ENCODE measurements at regions not wholly inside any gene's neighbourhood (a gene's known extent, or its start where the extent isn't known, plus 50 kb on each side); places are given as distances from the start of the nearest gene placed in this dataset.

DNA sequence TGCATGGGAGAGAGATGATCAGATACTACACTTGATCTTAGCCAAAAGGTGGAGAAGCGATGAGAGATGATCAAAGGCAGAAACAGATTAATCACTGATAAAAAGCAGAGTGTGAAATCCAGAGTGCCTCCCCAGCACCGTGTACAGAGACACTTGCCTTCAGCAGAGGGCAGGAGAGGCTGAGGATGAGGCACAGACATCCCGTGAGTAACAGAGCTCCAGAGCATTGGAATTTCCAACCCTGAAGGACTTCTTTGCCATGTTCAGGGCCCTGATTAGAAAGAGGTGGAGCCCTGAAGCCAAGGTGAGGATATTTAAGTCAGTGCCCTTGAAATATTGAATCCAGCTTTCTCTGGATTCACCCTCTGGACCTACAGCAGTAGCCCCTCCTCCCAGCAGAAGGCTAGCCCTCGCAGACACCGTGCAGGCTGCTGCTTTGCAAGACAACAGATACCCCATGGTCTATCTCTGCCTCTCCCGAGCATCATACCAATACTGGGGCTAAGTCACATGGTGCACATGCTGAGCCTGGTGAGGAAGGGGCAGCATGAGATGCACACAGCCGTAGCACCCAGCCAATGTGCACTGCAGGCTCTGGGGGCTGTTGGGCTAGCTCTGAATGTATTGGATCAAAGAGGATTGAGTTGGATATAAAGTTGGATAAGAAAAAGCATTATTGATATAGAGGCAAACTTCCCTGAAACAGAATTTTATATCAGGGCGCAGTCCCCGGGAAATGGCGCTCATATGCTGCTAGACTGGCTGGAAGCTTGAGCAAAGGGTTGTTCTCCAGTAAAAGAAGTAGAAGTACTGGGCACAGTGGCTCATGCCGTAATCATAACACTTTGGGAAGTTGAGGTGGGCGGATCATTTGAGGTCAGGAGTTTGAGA is 200.3 kb upstream of the B3GAT1 start:
- Histone ChIP-seq H3K4me1 (ENCODE audit: control insufficient read depth in 2 of 3, insufficient read depth in 2 of 3, low read depth in 1 of 3, low read length in 3 of 3) (no peaks in the 10 kb centered on the region), H3K9ac (ENCODE audit: low read length in 3 of 3) (no peak overlapping the region), H3K27me3 (ENCODE audit: control insufficient read depth, insufficient read depth, low read length) (no peaks in the 10 kb centered on the region), H3K4me3 (ENCODE audit: low read length in 3 of 3) (no peak overlapping the region), H3K9me3 (ENCODE audit: control insufficient read depth in 2 of 3, insufficient read depth in 1 of 3, low read length in 3 of 3) (no peaks in the 10 kb centered on the region), H3K36me3 (ENCODE audit: control insufficient read depth in 2 of 3, insufficient read depth in 3 of 3, low read length in 3 of 3) (no peaks in the 10 kb centered on the region), H3K27ac (ENCODE audit: low read depth in 2 of 2, low read length in 2 of 2) (no peak overlapping the region)
- intact Hi-C loops (cut with DNase I), result no loop called here
- FAIRE-seq (no peak), DNase-seq (no peak)
- no peak for TF ChIP-seq CTCF (IDR thresholded peaks at IDR 0.05; ENCODE audit: borderline replicate concordance, extremely low read depth, insufficient read depth)

GRCh38 chr11:134611537-134611936 is 199.5 kb upstream of the B3GAT1 start:
- DNase-seq (no peak), FAIRE-seq (no peak)
- intact Hi-C loops (cut with DNase I), result no loop called here
- Histone ChIP-seq H3K27me3 (ENCODE audit: control insufficient read depth, insufficient read depth, low read length) (no peaks in the 10 kb centered on the region), H3K4me1 (ENCODE audit: control insufficient read depth in 2 of 3, insufficient read depth in 2 of 3, low read depth in 1 of 3, low read length in 3 of 3) (no peaks in the 10 kb centered on the region), H3K4me3 (ENCODE audit: low read length in 3 of 3) (no peak overlapping the region), H3K36me3 (ENCODE audit: control insufficient read depth in 2 of 3, insufficient read depth in 3 of 3, low read length in 3 of 3) (no peaks in the 10 kb centered on the region), H3K9ac (ENCODE audit: low read length in 3 of 3) (no peak overlapping the region), H3K27ac (ENCODE audit: low read depth in 2 of 2, low read length in 2 of 2) (no peak overlapping the region), H3K9me3 (ENCODE audit: control insufficient read depth in 2 of 3, insufficient read depth in 1 of 3, low read length in 3 of 3) (no peaks in the 10 kb centered on the region)
- TF ChIP-seq CTCF (IDR thresholded peaks at IDR 0.05; ENCODE audit: borderline replicate concordance, extremely low read depth, insufficient read depth), result no peak

- TF ChIP-seq CTCF (IDR thresholded peaks at IDR 0.05; ENCODE audit: borderline replicate concordance, extremely low read depth, insufficient read depth), result no peak
- no peak for DNase-seq
- H3K9me3 ChIP-seq (ENCODE audit: control insufficient read depth in 2 of 3, insufficient read depth in 1 of 3, low read length in 3 of 3), result no peaks in the 10 kb centered on the region
- H3K27me3 ChIP-seq (ENCODE audit: control insufficient read depth, insufficient read depth, low read length), result no peaks in the 10 kb centered on the region
- no peak overlapping the region for H3K27ac ChIP-seq (ENCODE audit: low read depth in 2 of 2, low read length in 2 of 2)
- no peaks in the 10 kb centered on the region for H3K36me3 ChIP-seq (ENCODE audit: control insufficient read depth in 2 of 3, insufficient read depth in 3 of 3, low read length in 3 of 3)
- H3K9ac ChIP-seq (ENCODE audit: low read length in 3 of 3), result no peak overlapping the region
- intact Hi-C loops (cut with DNase I), result no loop called here
- no peaks in the 10 kb centered on the region for H3K4me1 ChIP-seq (ENCODE audit: control insufficient read depth in 2 of 3, insufficient read depth in 2 of 3, low read depth in 1 of 3, low read length in 3 of 3)
- no peak overlapping the region for H3K4me3 ChIP-seq (ENCODE audit: low read length in 3 of 3)
- no peak for FAIRE-seq
These were observed 198.3 kb upstream of the B3GAT1 start for GRCh38 chr11:134610116-134610910.
